ENCODE measurements at regions not wholly inside any gene's neighbourhood (a gene's known extent, or its start where the extent isn't known, plus 50 kb on each side); places are given as distances from the start of the nearest gene placed in this dataset.
"Not testable (repeated sequence)": the region's sequence is repeated elsewhere in the genome, so short reads cannot be mapped to it uniquely, and the experiment has no call there.

DNA sequence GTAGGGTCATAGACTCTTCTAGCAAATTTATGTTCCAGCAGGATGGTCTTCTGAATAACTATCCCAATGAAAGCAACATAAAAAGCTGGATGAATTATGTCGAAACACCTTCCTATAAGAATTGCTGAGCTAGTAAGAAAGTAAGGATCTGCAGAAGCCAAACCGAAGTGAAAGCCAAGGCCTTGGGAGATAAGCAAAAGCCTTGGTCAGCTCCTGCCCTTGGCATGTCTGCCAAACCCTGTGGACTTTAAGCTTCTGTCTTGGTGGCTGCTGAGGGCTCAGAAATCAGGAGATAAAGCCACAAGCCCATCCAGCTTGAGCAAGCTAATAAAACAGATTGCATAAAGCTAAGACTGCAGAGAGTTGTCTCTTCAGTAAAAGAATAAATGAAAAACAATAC, 81.2 kb upstream of the KCND3 start:
- H3K27ac Mint-ChIP-seq = no peak overlapping the region
- no peaks in the 10 kb centered on the region for H3K36me3 Mint-ChIP-seq
- no peak overlapping the region for H3K4me3 Mint-ChIP-seq
- peaks cover 7% of the 10 kb centered on the region for H3K9me3 Mint-ChIP-seq
- H3K4me1 Mint-ChIP-seq = no peaks in the 10 kb centered on the region
- DNase-seq (ENCODE audit: low spot score in 2 of 2) (no peak), ATAC-seq (no peak)

DNA sequence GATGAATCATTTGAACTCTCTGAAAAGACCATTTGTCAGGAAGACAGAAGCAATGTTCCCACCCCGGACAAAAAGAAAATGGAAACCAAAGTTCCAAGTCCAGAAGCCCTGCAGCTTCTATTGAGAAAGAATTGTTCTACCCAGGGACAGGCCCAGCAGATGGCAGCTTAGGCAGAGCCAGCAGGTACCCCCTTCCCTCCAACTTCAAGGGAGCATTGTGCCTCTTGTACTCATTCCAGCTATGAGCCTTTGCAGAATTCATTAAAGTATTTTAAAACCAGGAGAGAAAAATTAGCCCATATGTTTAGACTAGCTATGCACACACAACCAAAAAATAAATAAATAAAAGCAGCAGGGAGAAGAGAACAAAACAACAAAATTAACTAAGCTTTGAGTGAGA, 85.2 kb upstream of the KCND3 start:
- DNase-seq (ENCODE audit: low spot score in 2 of 2) = no peak
- no peak for ATAC-seq
- H3K4me3 Mint-ChIP-seq = no peak overlapping the region
- H3K36me3 Mint-ChIP-seq = no peaks in the 10 kb centered on the region
- no peak overlapping the region for H3K27ac Mint-ChIP-seq
- H3K9me3 Mint-ChIP-seq = peaks cover 7% of the 10 kb centered on the region
- H3K4me1 Mint-ChIP-seq = no peaks in the 10 kb centered on the region

DNA sequence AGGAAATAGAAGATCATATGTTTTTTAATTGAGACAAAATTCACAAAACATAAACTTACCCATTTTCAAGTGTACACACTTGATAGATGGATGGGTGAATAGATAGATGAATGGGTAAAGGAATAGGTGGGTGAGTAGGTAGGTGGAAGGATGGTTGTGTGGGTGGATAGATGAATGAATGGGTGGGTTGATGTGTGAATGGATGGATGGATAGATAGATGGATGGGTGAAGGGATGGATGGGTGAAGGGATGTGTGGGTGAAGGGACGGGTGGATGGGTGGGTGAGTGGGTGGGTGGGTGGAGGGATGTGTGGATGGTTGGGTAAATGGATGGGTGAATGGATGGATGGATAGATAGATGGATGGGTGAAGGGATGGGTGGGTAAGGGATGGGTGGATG, 86.1 kb upstream of the KCND3 start:
- ATAC-seq (no peak), DNase-seq (ENCODE audit: low spot score in 2 of 2) (no peak)
- H3K36me3 Mint-ChIP-seq = no peaks in the 10 kb centered on the region
- H3K4me3 Mint-ChIP-seq = no peak overlapping the region
- H3K4me1 Mint-ChIP-seq = no peaks in the 10 kb centered on the region
- peaks cover 7% of the 10 kb centered on the region for H3K9me3 Mint-ChIP-seq
- no peak overlapping the region for H3K27ac Mint-ChIP-seq

DNA sequence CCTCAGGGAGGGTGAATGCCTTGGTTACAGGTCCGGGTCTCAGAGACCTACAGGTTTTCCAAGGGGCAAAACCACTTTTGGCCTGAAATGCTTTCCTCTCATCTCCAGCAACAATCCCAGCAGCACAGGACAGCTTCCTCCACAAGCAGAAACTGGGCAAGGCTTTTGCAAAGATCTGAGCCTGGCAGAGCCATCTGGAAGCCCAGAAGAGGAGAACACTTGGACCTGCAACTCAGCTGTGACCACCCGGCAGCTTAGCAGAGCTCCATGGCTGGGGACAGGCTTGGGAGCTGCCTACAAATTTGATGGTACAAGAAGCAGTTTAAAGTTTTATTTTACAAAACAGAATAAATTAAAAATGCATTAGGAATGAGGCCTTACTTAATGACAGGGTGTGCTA, 90.0 kb upstream of the KCND3 start:
- DNase-seq (ENCODE audit: low spot score in 2 of 2) (no peak), ATAC-seq (no peak)
- no peak overlapping the region for H3K4me3 Mint-ChIP-seq
- H3K9me3 Mint-ChIP-seq = peaks cover 3% of the 10 kb centered on the region
- no peaks in the 10 kb centered on the region for H3K36me3 Mint-ChIP-seq
- H3K27ac Mint-ChIP-seq = no peak overlapping the region
- H3K4me1 Mint-ChIP-seq = no peaks in the 10 kb centered on the region

- H3K27ac Mint-ChIP-seq = no peak overlapping the region
- no peaks in the 10 kb centered on the region for H3K9me3 Mint-ChIP-seq
- DNase-seq (ENCODE audit: low spot score in 2 of 2) (no peak), ATAC-seq (no peak)
- no peaks in the 10 kb centered on the region for H3K4me1 Mint-ChIP-seq
- H3K36me3 Mint-ChIP-seq = no peaks in the 10 kb centered on the region
- H3K4me3 Mint-ChIP-seq = no peak overlapping the region
Observed at GRCh38 chr1:112083487-112083886, 94.0 kb upstream of the KCND3 start.

GRCh38 chr1:112092656-112093371, 103.3 kb upstream of the KCND3 start:
- no peak overlapping the region for H3K4me3 Mint-ChIP-seq
- H3K27ac Mint-ChIP-seq = no peak overlapping the region
- no peaks in the 10 kb centered on the region for H3K36me3 Mint-ChIP-seq
- H3K9me3 Mint-ChIP-seq = no peaks in the 10 kb centered on the region
- no peak for ATAC-seq
- no peak for DNase-seq (ENCODE audit: low spot score in 2 of 2)
- no peaks in the 10 kb centered on the region for H3K4me1 Mint-ChIP-seq

GRCh38 chr1:112093372-112093694, 103.9 kb upstream of the KCND3 start:
- H3K9me3 Mint-ChIP-seq = no peaks in the 10 kb centered on the region
- H3K36me3 Mint-ChIP-seq = no peaks in the 10 kb centered on the region
- ATAC-seq = no peak
- H3K27ac Mint-ChIP-seq = no peak overlapping the region
- H3K4me1 Mint-ChIP-seq = no peaks in the 10 kb centered on the region
- DNase-seq (ENCODE audit: low spot score in 2 of 2) = no peak
- H3K4me3 Mint-ChIP-seq = no peak overlapping the region

DNA sequence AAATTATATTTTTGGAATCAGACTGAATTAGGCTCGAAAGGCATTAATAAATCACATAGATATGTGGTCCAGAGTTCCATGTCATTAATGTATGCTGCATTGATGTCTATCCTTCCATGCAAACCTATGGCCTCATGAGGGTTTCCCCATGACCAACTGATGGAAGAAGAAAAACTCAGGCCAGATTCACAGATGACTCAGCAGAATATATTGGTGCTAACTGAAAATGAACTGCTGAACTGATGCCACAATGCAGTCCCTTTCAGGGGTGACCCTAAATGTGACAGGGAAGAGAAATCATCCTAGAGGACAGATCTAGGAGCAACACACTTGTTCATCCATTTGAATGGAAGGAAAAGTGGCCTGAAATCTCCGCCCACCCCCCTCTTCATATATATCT, 110.5 kb upstream of the KCND3 start:
- no peak overlapping the region for H3K4me3 Mint-ChIP-seq
- no peaks in the 10 kb centered on the region for H3K36me3 Mint-ChIP-seq
- H3K4me1 Mint-ChIP-seq = no peaks in the 10 kb centered on the region
- no peak overlapping the region for H3K27ac Mint-ChIP-seq
- no peaks in the 10 kb centered on the region for H3K9me3 Mint-ChIP-seq
- DNase-seq (ENCODE audit: low spot score in 2 of 2) = no peak
- no peak for ATAC-seq

DNA sequence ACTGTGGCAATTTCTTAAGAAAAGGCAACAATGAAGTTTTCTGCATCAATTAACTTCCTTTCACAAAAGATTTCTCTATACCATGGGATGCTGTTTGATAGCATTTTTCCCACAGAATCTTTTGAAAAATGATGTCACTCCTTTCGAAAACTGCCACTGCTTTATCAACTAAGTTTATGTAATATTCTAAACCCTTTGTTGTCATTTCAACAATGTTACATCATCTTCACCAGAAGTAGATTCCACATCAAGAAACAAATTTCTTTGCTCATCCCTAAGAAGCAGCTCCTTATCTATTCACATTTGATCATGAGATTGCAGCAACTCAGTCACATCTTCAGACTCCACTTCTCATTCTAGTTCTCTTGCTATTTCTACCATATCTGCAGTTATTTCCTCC, 116.1 kb upstream of the KCND3 start:
- Mint-ChIP-seq H3K4me1 (no peaks in the 10 kb centered on the region), H3K36me3 (no peaks in the 10 kb centered on the region), H3K9me3 (no peaks in the 10 kb centered on the region), H3K4me3 (no peak overlapping the region), H3K27ac (no peak overlapping the region)
- DNase-seq (ENCODE audit: low spot score in 2 of 2) = no peak
- ATAC-seq = no peak

- Mint-ChIP-seq H3K9me3 (peaks cover 4% of the 10 kb centered on the region), H3K4me1 (no peaks in the 10 kb centered on the region), H3K4me3 (no peak overlapping the region), H3K27ac (no peak overlapping the region), H3K36me3 (no peaks in the 10 kb centered on the region)
- ATAC-seq (no peak), DNase-seq (ENCODE audit: low spot score in 2 of 2) (no peak)
Observed at GRCh38 chr1:112110031-112110430, 120.6 kb upstream of the KCND3 start.

DNA sequence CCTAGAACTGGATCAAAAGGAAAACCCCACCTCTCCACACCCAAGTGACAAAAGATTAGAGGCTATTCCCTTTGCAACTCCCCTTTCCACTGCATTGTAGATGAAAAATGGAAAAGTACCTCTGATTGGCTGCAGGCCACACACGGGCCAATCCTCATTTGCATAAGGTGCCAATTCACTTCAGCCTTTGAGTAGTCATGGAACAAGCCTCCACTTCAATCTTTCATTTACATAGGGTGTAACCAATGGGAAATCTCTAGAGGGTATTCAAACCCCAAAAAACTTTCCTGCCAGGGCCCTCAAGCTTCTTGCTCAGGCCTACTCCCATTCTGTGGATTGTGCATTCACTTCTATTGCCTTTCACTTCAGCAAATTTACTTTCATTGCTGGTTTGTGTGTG, 122.3 kb upstream of the KCND3 start:
- ATAC-seq = no peak
- no peak overlapping the region for H3K27ac Mint-ChIP-seq
- H3K4me1 Mint-ChIP-seq = no peaks in the 10 kb centered on the region
- no peak for DNase-seq (ENCODE audit: low spot score in 2 of 2)
- no peak overlapping the region for H3K4me3 Mint-ChIP-seq
- peaks cover 4% of the 10 kb centered on the region for H3K9me3 Mint-ChIP-seq
- no peaks in the 10 kb centered on the region for H3K36me3 Mint-ChIP-seq

DNA sequence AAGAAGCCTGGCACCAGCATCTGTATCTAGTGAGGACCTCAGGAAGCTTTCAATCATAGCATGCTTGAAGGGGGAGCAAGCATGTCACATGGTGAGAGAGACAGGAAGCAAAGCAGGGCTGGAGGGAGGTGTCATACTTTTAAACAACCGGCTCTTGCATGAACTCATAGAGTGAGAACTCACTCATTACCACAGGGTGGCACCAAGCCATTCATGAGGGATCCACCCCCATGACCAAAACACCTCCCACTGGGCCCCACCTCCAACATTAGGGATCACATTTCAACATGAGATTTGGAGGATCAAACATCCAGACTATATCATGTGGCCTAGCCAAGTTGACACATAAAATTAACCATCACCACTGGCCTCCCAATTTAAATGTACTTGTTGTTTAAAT, 125.1 kb upstream of the KCND3 start:
- Mint-ChIP-seq H3K36me3 (no peaks in the 10 kb centered on the region), H3K4me3 (no peak overlapping the region), H3K4me1 (no peaks in the 10 kb centered on the region), H3K9me3 (peaks cover 4% of the 10 kb centered on the region), H3K27ac (no peak overlapping the region)
- ATAC-seq (no peak), DNase-seq (ENCODE audit: low spot score in 2 of 2) (no peak)

DNA sequence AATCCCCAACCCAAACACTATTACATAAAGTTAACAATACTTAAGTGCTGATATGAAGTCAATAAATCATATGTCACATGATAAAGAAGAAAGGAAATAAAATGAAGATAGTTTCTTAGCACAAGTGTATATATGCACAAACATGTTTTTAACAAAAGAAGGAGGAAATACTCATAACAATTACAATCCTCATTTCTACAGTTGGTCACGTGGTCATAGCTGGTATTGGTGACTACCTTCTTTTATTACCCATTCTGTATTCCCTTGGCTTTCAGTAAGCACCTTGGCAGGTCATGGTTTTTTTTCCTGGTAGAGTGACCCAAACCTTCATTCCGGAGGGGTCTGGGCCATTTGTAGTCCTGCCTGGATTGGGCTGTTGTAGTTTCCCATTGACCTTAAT, 137.1 kb upstream of the KCND3 start:
- H3K4me3 Mint-ChIP-seq = no peak overlapping the region
- DNase-seq (ENCODE audit: low spot score in 2 of 2) (no peak), ATAC-seq (no peak)
- no peak overlapping the region for H3K27ac Mint-ChIP-seq
- H3K9me3 Mint-ChIP-seq = no peaks in the 10 kb centered on the region
- no peaks in the 10 kb centered on the region for H3K4me1 Mint-ChIP-seq
- no peaks in the 10 kb centered on the region for H3K36me3 Mint-ChIP-seq

- not testable (repeated sequence) for H3K9me3 Mint-ChIP-seq; ATAC-seq; H3K27ac Mint-ChIP-seq; H3K4me1 Mint-ChIP-seq; H3K4me3 Mint-ChIP-seq; H3K36me3 Mint-ChIP-seq; DNase-seq (ENCODE audit: low spot score in 2 of 2)
Observed at GRCh38 chr1:112127606-112128005, 138.1 kb upstream of the KCND3 start.

DNA sequence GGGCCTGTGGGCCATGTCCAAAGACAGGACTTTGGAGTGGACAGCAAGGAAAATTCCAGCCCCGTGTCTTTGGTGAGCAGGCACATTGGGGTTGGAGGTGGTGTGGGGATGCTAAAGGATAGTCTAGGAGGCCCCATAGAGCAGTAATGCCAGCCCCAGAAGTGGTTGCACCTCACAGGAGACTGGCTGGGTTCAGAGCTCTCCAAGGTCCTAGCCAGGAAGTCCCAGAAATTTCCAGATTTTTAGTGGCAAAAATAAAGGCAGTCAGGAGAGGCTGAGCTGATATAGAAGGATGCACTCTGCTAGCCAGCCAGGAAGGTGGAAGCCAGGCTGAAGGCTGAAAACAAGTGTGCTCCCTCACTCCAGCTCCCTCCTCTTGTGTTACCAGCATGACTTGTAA, 144.0 kb upstream of the KCND3 start:
- no peak for DNase-seq (ENCODE audit: low spot score in 2 of 2)
- Mint-ChIP-seq H3K9me3 (no peaks in the 10 kb centered on the region), H3K4me3 (no peak overlapping the region), H3K4me1 (no peaks in the 10 kb centered on the region), H3K27ac (no peak overlapping the region), H3K36me3 (no peaks in the 10 kb centered on the region)
- ATAC-seq = no peak

- no peak for DNase-seq (ENCODE audit: low spot score in 2 of 2)
- ATAC-seq = no peak
- Mint-ChIP-seq H3K4me1 (no peaks in the 10 kb centered on the region), H3K4me3 (no peak overlapping the region), H3K36me3 (no peaks in the 10 kb centered on the region), H3K27ac (no peak overlapping the region), H3K9me3 (no peaks in the 10 kb centered on the region)
Observed at GRCh38 chr1:112140743-112141142, 151.3 kb upstream of the KCND3 start.

DNA sequence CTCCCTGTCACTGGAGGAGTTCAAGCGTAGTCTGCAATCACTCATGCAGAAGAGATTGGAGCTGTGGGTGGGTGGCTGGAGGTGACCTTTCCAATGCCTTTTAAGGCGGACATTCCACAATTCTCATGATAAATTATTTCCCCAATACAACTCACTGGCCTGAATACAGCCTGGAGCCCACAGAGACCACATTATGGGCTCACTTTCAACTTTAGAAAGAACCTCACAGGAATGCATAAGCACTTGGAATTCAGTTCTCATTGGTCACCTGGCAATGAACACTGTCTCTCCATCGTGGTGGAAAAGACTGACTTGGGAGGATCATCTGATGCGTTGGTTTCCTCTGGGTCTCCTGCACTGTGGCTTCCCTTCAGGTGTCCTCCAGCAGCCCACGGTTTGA, 151.8 kb upstream of the KCND3 start:
- no peak overlapping the region for H3K27ac Mint-ChIP-seq
- H3K36me3 Mint-ChIP-seq = no peaks in the 10 kb centered on the region
- H3K9me3 Mint-ChIP-seq = no peaks in the 10 kb centered on the region
- H3K4me3 Mint-ChIP-seq = no peak overlapping the region
- DNase-seq (ENCODE audit: low spot score in 2 of 2) = peak in 1 of 2 donors; percentile 7
- no peaks in the 10 kb centered on the region for H3K4me1 Mint-ChIP-seq
- no peak for ATAC-seq

Data from stimulated activated effector memory CD8-positive, alpha-beta T cell treated with anti-CD3 and anti-CD28 coated beads, Interleukin-12 subunit alpha, Interleukin-12 subunit beta, amount 100 ng/mL, for 72 hours (primary cell).